ENCODE measurements at regions not wholly inside any gene's neighbourhood (a gene's known extent, or its start where the extent isn't known, plus 50 kb on each side); places are given as distances from the start of the nearest gene placed in this dataset.

DNA sequence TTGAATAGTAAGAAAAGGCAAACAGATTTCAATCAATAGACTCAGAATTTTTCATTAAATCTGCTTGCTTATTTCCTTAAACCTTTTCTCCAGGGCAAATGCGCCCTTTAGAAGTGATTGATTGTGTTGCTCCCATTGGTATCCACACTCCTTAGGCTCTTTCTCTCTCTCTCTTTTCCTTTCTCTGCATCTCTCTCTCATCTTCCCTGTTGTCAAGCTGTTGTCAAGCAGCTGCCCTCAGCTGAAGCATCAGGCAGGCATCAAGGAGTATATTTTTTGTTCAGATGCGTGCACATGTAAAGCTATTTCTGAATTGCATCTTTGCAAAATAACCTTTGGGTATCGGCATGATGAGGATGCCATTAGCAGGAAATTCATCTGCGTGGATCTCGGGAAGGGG lies 107.2 kb upstream of the PLET1 start:
- TF ChIP-seq, protein P1, sequence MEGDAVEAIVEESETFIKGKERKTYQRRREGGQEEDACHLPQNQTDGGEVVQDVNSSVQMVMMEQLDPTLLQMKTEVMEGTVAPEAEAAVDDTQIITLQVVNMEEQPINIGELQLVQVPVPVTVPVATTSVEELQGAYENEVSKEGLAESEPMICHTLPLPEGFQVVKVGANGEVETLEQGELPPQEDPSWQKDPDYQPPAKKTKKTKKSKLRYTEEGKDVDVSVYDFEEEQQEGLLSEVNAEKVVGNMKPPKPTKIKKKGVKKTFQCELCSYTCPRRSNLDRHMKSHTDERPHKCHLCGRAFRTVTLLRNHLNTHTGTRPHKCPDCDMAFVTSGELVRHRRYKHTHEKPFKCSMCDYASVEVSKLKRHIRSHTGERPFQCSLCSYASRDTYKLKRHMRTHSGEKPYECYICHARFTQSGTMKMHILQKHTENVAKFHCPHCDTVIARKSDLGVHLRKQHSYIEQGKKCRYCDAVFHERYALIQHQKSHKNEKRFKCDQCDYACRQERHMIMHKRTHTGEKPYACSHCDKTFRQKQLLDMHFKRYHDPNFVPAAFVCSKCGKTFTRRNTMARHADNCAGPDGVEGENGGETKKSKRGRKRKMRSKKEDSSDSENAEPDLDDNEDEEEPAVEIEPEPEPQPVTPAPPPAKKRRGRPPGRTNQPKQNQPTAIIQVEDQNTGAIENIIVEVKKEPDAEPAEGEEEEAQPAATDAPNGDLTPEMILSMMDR (IDR thresholded peaks at IDR 0.05) = no peak
- TF ChIP-seq ZFX (IDR thresholded peaks at IDR 0.05; ENCODE audit: borderline replicate concordance) = no peak
- H3K27ac ChIP-seq = no peak overlapping the region

DNA sequence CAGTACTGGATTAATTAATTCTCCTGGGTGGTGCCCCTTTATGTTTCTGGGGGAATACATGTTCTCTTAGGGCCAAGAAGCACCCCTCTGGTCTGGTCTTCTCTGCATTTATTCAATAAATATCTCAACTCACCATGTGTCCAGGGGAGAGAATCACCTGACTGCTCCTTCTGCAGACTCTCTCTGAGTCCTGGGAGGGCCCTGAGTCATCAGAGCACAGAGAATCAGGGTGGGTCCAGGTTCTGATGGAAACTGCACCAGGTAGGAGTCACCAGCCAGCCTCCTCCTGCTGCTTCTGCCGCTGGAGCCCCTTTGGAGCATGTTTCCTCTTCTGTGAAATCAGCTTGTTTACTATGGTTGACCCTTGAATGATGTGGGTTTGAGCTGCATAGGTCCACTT lies 107.7 kb upstream of the PLET1 start:
- no peak for TF ChIP-seq ZFX (IDR thresholded peaks at IDR 0.05; ENCODE audit: borderline replicate concordance)
- TF ChIP-seq, protein P1 (IDR thresholded peaks at IDR 0.05) = no peak
- H3K27ac ChIP-seq = no peak overlapping the region

DNA sequence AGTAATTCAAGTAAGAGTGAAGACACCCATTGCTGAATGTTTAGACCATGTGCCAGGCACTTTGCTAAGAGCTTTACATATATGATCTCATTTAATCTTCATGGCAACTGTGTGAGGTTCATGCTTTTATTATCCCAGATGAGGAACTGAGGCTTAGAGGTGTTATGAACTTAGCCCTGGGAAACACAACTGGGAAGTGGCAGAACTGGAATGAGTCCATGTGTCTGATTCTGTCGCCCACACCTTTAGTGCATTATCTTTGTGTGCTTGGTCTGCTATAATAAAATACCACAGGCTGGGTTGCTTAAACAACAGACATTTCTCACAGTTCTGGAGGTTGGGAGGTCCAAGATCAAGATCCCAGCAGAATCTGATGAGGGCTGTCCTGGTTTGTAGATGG lies 108.7 kb upstream of the PLET1 start:
- no peak overlapping the region for H3K27ac ChIP-seq
- no peak for TF ChIP-seq ZFX (IDR thresholded peaks at IDR 0.05; ENCODE audit: borderline replicate concordance)
- TF ChIP-seq, protein P1 (IDR thresholded peaks at IDR 0.05) = no peak

DNA sequence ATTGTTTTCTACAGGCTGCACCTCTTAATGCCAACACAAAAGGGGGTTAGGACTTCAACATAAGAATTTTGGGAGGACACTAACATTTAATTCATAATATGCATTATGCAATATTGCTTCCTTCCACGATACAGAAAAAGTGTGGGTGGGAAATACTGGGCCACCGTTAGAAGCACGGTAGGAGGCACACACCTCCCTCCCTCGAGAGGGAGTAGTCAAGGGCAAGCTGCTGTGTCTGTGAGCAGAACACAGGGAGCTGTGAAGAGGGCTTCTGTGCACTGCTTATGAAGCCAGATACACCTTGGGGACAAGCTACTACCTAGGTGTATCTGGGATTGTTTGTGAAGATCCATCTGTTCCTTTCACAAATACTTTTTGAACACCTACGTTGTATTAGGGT lies 109.3 kb upstream of the PLET1 start:
- TF ChIP-seq, protein P1 (IDR thresholded peaks at IDR 0.05) = no peak
- TF ChIP-seq ZFX (IDR thresholded peaks at IDR 0.05; ENCODE audit: borderline replicate concordance) = no peak
- no peak overlapping the region for H3K27ac ChIP-seq

DNA sequence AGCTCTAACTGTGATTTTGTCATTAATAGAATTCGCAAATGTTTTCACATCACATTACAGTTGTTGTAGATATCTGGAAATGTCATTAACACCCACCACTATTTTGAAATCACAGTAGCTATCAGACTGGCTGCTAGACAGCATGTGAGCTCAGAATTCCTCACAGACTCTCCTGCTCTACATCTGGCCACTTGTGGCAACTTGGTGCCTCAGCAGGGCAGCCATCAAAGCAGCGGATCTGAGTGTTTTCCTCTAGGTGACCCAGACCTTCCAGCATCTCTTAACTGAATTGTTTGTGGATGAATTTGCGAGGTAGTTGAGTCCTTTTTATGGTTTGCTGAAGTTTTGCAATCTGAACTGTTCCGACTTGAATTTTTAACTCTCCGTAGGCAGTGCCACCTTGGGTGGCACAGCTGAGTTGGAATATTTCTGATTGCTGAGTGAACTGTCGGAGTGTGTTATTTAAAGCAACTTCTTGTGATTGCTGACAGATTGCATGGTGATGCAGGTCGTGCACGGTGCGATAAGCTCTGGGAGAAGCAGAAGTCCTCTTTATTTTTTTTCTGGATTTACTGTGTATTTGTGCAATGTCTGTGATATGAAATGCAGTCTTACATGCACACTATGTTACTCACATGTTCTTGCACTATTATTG lies 114.0 kb upstream of the PLET1 start:
- TF ChIP-seq, protein P1 (IDR thresholded peaks at IDR 0.05) = no peak
- no peak for TF ChIP-seq ZFX (IDR thresholded peaks at IDR 0.05; ENCODE audit: borderline replicate concordance)
- H3K27ac ChIP-seq = no peak overlapping the region

DNA sequence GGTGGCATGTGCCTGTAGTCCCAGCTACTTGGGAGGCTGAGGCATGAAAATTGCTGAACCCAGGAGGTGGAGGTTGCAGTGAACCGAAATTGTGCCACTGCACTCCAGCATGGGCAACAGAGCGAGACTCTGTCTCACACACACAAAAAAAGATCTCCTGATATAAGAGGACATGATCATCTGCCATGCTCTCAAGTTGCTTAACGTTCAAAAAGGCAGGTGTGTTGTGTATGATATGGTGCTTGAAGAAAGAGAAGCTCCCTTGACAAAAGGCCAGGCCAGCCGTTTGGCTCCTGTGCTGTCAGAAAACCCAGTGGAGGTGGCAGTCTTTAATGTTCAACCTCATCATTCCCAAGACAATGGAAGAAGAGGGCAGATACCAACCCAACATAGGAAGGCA lies 117.3 kb upstream of the PLET1 start:
- TF ChIP-seq, protein P1 (IDR thresholded peaks at IDR 0.05) = no peak
- no peak for TF ChIP-seq ZFX (IDR thresholded peaks at IDR 0.05; ENCODE audit: borderline replicate concordance)
- no peak overlapping the region for H3K27ac ChIP-seq

DNA sequence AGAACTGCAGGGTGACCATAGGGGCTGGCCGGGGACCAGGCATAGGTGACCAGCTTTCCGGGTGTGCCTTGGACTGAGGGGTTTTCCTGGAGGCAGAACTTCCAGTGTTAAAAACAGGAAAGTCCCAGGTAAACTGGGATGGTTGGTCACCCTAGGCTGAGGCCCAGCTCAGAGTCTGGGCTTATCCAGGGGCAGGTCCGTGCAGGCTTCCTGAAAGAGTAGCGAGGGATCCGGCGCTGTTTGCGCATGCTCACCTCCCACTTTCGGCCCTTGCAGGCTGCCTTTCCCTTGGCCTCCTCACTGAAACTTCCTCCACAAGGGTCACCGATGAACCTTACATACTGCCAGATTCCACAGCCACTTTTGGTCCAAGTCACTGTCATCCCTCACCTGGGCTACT lies 119.8 kb upstream of the PLET1 start:
- H3K27ac ChIP-seq = no peak overlapping the region
- no peak for TF ChIP-seq ZFX (IDR thresholded peaks at IDR 0.05; ENCODE audit: borderline replicate concordance)
- TF ChIP-seq, protein P1 (IDR thresholded peaks at IDR 0.05) = no peak
